GM23338 (cell line): ENCODE measurements at regions not wholly inside any gene's neighbourhood (a gene's known extent, or its start where the extent isn't known, plus 50 kb on each side); places are given as distances from the start of the nearest gene placed in this dataset.

Experiments used
- CREB1 ChIP-seq: fragments of 250-450 bp; sonication (Bioruptor Pico); IDR thresholded peaks from 2 replicates; pipeline ENCODE4 v1.5.0; 2020; ENCODE audit warnings: low read depth, mild to moderate bottlenecking, moderate library complexity
- CTCF ChIP-seq, 2 experiments: fragments of 200-600 bp in 1 of 2; sonication (generic) in 1 of 2; conservative IDR thresholded peaks; 2 replicates each; pipeline versions ENCODE4 v1.5.1 to v1.6.1; 2016 to 2017; ENCODE audit warnings: antibody characterized with exemption in 2 of 2, low read depth in 2 of 2, mild to moderate bottlenecking in 2 of 2, moderate library complexity in 1 of 2
- EZH2 ChIP-seq: fragments of 200-600 bp; sonication (generic); IDR thresholded peaks from one replicate; pipeline ENCODE4 v1.8.0; 2017; ENCODE audit warnings: antibody characterized with exemption, mild to moderate bottlenecking, low read depth; ENCODE audit not compliant: unreplicated experiment
- JUNB ChIP-seq: IDR thresholded peaks from one replicate; pipeline ENCODE4 v1.6.1; 2016; ENCODE audit warnings: antibody characterized with exemption; ENCODE audit not compliant: unreplicated experiment
- POLR2AphosphoS5 ChIP-seq: IDR thresholded peaks from 2 replicates; pipeline ENCODE4 v1.6.1; 2016; ENCODE audit warnings: antibody characterized with exemption, low read depth
- ZNF331 ChIP-seq: fragments of 250-450 bp; sonication (Bioruptor Pico); IDR thresholded peaks from 2 replicates; pipeline ENCODE4 v1.5.0; 2020; ENCODE audit warnings: low read depth, mild to moderate bottlenecking, moderate library complexity
- TF ChIP-seq, protein P1 (sequence below): fragments of 250-450 bp; sonication (Bioruptor Pico); IDR thresholded peaks from 2 replicates; pipeline ENCODE4 v1.5.0; 2020; ENCODE audit warnings: mild to moderate bottlenecking, moderate library complexity

- no peak for TF ChIP-seq CTCF (conservative IDR thresholded peaks at IDR 0.05; ENCODE audit: low read depth in 2 of 2)
- TF ChIP-seq POLR2AphosphoS5, result no peak
- TF ChIP-seq JUNB, result no peak
- TF ChIP-seq, protein P1, sequence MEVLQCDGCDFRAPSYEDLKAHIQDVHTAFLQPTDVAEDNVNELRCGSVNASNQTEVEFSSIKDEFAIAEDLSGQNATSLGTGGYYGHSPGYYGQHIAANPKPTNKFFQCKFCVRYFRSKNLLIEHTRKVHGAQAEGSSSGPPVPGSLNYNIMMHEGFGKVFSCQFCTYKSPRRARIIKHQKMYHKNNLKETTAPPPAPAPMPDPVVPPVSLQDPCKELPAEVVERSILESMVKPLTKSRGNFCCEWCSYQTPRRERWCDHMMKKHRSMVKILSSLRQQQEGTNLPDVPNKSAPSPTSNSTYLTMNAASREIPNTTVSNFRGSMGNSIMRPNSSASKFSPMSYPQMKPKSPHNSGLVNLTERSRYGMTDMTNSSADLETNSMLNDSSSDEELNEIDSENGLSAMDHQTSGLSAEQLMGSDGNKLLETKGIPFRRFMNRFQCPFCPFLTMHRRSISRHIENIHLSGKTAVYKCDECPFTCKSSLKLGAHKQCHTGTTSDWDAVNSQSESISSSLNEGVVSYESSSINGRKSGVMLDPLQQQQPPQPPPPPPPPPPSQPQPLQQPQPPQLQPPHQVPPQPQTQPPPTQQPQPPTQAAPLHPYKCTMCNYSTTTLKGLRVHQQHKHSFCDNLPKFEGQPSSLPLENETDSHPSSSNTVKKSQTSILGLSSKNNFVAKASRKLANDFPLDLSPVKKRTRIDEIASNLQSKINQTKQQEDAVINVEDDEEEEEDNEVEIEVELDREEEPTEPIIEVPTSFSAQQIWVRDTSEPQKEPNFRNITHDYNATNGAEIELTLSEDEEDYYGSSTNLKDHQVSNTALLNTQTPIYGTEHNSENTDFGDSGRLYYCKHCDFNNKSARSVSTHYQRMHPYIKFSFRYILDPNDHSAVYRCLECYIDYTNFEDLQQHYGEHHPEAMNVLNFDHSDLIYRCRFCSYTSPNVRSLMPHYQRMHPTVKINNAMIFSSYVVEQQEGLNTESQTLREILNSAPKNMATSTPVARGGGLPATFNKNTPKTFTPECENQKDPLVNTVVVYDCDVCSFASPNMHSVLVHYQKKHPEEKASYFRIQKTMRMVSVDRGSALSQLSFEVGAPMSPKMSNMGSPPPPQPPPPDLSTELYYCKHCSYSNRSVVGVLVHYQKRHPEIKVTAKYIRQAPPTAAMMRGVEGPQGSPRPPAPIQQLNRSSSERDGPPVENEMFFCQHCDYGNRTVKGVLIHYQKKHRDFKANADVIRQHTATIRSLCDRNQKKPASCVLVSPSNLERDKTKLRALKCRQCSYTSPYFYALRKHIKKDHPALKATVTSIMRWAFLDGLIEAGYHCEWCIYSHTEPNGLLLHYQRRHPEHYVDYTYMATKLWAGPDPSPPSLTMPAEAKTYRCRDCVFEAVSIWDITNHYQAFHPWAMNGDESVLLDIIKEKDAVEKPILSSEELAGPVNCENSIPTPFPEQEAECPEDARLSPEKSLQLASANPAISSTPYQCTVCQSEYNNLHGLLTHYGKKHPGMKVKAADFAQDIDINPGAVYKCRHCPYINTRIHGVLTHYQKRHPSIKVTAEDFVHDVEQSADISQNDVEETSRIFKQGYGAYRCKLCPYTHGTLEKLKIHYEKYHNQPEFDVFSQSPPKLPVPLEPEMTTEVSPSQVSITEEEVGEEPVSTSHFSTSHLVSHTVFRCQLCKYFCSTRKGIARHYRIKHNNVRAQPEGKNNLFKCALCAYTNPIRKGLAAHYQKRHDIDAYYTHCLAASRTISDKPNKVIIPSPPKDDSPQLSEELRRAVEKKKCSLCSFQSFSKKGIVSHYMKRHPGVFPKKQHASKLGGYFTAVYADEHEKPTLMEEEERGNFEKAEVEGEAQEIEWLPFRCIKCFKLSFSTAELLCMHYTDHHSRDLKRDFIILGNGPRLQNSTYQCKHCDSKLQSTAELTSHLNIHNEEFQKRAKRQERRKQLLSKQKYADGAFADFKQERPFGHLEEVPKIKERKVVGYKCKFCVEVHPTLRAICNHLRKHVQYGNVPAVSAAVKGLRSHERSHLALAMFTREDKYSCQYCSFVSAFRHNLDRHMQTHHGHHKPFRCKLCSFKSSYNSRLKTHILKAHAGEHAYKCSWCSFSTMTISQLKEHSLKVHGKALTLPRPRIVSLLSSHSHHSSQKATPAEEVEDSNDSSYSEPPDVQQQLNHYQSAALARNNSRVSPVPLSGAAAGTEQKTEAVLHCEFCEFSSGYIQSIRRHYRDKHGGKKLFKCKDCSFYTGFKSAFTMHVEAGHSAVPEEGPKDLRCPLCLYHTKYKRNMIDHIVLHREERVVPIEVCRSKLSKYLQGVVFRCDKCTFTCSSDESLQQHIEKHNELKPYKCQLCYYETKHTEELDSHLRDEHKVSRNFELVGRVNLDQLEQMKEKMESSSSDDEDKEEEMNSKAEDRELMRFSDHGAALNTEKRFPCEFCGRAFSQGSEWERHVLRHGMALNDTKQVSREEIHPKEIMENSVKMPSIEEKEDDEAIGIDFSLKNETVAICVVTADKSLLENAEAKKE (CRISPR knock-in tag), result no peak
- TF ChIP-seq CREB1 (CRISPR knock-in tag), result no peak
- TF ChIP-seq ZNF331 (CRISPR knock-in tag), result no peak
- TF ChIP-seq EZH2, result no peak
Measured at GRCh38 chr11:134512061-134512460, 100.0 kb upstream of the B3GAT1 start.
